ENCODE measurements at regions not wholly inside any gene's neighbourhood (a gene's known extent, or its start where the extent isn't known, plus 50 kb on each side); places are given as distances from the start of the nearest gene placed in this dataset.

GRCh38 chr17:13761038-13761603 is 159.4 kb upstream of the HS3ST3A1 start:
- H3K9me3 ChIP-seq: no peaks in the 10 kb centered on the region
- TF ChIP-seq POLR2A (IDR thresholded peaks at IDR 0.05) (no peak), CTCF (IDR thresholded peaks at IDR 0.05) (no peak)
- no peaks in the 10 kb centered on the region for H3K36me3 ChIP-seq
- H3K4me1 ChIP-seq: no peaks in the 10 kb centered on the region
- no peak for DNase-seq
- H3K4me3 ChIP-seq (replicated peaks in 1 of 3): no peak overlapping the region
- WGBS, 2 donors: 77 to 80% methylated on average over 2 of the region's 2 CpGs
- intact Hi-C loops (cut with DNase I): no loop called here
- no peak overlapping the region for H3K27ac ChIP-seq
- no peaks in the 10 kb centered on the region for H3K27me3 ChIP-seq

- H3K4me1 ChIP-seq: no peaks in the 10 kb centered on the region
- no peaks in the 10 kb centered on the region for H3K9me3 ChIP-seq
- 81 to 92% methylated on average over 2 of the region's 2 CpGs for WGBS, 2 donors
- H3K36me3 ChIP-seq: no peaks in the 10 kb centered on the region
- no peak overlapping the region for H3K4me3 ChIP-seq (replicated peaks in 1 of 3)
- intact Hi-C loops (cut with DNase I): no loop called here
- TF ChIP-seq CTCF (IDR thresholded peaks at IDR 0.05) (no peak), POLR2A (IDR thresholded peaks at IDR 0.05) (no peak)
- no peak overlapping the region for H3K27ac ChIP-seq
- H3K27me3 ChIP-seq: no peaks in the 10 kb centered on the region
- DNase-seq: no peak
These were observed 164.0 kb upstream of the HS3ST3A1 start for GRCh38 chr17:13765701-13766100.

GRCh38 chr17:13770702-13771101 is 169.0 kb upstream of the HS3ST3A1 start:
- intact Hi-C loops (cut with DNase I): no loop called here
- Histone ChIP-seq H3K4me3 (replicated peaks in 1 of 3) (no peak overlapping the region), H3K36me3 (no peaks in the 10 kb centered on the region), H3K27me3 (no peaks in the 10 kb centered on the region), H3K9me3 (no peaks in the 10 kb centered on the region), H3K4me1 (no peaks in the 10 kb centered on the region), H3K27ac (no peak overlapping the region)
- no peak for TF ChIP-seq POLR2A (IDR thresholded peaks at IDR 0.05)
- TF ChIP-seq CTCF (IDR thresholded peaks at IDR 0.05): no peak
- no peak for DNase-seq
- WGBS, 2 donors: 93 to 95% methylated on average over 3 of the region's 3 CpGs

DNA sequence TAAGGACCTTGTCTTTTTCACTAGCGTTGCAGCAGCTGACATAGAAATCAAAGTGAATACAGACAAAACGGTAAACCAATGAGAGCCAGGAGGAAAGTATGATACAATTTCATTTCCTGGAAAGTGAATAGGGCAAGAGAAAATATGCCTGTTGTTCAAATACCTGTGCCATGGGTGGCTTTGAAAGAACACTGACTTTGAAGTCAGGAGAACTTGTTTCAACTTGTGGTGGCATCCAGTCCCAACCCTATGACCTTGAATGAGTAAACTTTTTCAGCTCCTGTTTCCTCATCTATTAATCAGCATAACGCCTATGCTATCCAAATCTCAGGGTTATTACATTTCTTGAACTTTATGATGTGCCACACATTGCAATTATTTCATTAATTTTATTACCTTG is 173.7 kb upstream of the HS3ST3A1 start:
- H3K27ac ChIP-seq: no peak overlapping the region
- no peak for TF ChIP-seq CTCF (IDR thresholded peaks at IDR 0.05)
- no peak for TF ChIP-seq POLR2A (IDR thresholded peaks at IDR 0.05)
- no peaks in the 10 kb centered on the region for H3K36me3 ChIP-seq
- no peak overlapping the region for H3K4me3 ChIP-seq (replicated peaks in 1 of 3)
- H3K27me3 ChIP-seq: no peaks in the 10 kb centered on the region
- 47% methylated on average over 3 of the region's 3 CpGs for WGBS, 2 donors
- H3K4me1 ChIP-seq: no peaks in the 10 kb centered on the region
- no peaks in the 10 kb centered on the region for H3K9me3 ChIP-seq
- intact Hi-C loops (cut with DNase I): no loop called here
- DNase-seq: no peak

DNA sequence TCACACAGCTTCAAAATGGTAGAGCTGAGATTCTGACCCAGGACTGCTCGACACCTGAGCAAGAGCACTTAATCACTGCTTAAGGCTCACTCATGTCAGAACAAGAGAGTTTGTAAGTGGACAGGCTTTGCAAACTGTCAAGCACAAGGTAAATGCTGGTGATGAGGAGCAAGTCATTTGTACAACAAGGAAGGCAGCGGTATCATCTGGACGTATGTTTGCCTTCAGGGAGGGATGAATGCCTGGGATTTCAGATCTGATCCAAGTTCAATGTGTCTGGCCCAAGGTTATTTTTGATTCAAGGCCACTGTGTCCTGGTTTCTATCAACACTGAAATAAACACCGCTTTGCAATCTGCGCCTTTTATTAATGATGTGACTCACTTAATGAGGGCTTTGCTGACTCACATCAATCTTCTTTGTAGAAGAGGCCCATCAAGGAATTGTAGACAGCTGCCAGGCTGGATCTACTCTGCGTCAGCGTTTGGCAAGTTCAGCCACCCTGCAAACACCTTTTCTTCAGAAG is 174.4 kb upstream of the HS3ST3A1 start:
- no peak overlapping the region for H3K4me3 ChIP-seq (replicated peaks in 1 of 3)
- no peak for DNase-seq
- no peaks in the 10 kb centered on the region for H3K9me3 ChIP-seq
- intact Hi-C loops (cut with DNase I): no loop called here
- H3K4me1 ChIP-seq: no peaks in the 10 kb centered on the region
- no peak overlapping the region for H3K27ac ChIP-seq
- H3K36me3 ChIP-seq: no peaks in the 10 kb centered on the region
- TF ChIP-seq POLR2A (IDR thresholded peaks at IDR 0.05): no peak
- no peak for TF ChIP-seq CTCF (IDR thresholded peaks at IDR 0.05)
- WGBS, 2 donors: 71 to 75% methylated on average over 7 of the region's 7 CpGs
- no peaks in the 10 kb centered on the region for H3K27me3 ChIP-seq

All from thyroid gland (tissue), 4 donors.